Mucosa of descending colon (tissue), 3 donors: ENCODE measurements at regions not wholly inside any gene's neighbourhood (a gene's known extent, or its start where the extent isn't known, plus 50 kb on each side); places are given as distances from the start of the nearest gene placed in this dataset.

Experiments
- ATAC-seq: fragments of 200-7000 bp; cut with Tn5 transposase; one replicate; pipeline ENCODE4 v1.9.1; 2020; ENCODE audit warnings: mild to moderate bottlenecking, moderate library complexity
- DNase-seq, 3 donors: peaks; one replicate each; pipeline ENCODE4 v3.0.0-alpha.2; 2020
- H3K36me3 ChIP-seq: fragments of 200-600 bp; one replicate; pipeline ENCODE4 v1.8.0; 2021; ENCODE audit warnings: low read depth, mild to moderate bottlenecking
- H3K4me1 ChIP-seq: fragments of 200-600 bp; one replicate; pipeline ENCODE4 v1.8.0; 2021; ENCODE audit warnings: low read depth, mild to moderate bottlenecking
- H3K4me3 ChIP-seq: fragments of 200-600 bp; one replicate; pipeline ENCODE4 v1.8.0; 2021; ENCODE audit warnings: mild to moderate bottlenecking
- H3K9me3 ChIP-seq: fragments of 200-600 bp; one replicate; pipeline ENCODE4 v1.8.0; 2021; ENCODE audit warnings: mild to moderate bottlenecking
- CTCF ChIP-seq: fragments of 200-600 bp; IDR thresholded peaks from one replicate; pipeline ENCODE4 v1.8.0; 2022; ENCODE audit warnings: antibody characterized with exemption, mild to moderate bottlenecking
- intact Hi-C, 2 donors: fragments of 100-400 bp; cut with DNase I in 1 of 2; cut with micrococcal nuclease in 1 of 2; formaldehyde crosslinking; loops; one replicate each; pipeline versions ENCODE4 v1.11.0 to v1.11.1; 2022; cut with DNase I, micrococcal nuclease
- donor health status: DM: no; HTN: no; CAD: no; lungs with moderate emphysema.
- donor health status: DM: no; HTN: no; CAD: no.
- donor health status: DM: no; HTN: yes; CAD: no.

- Histone ChIP-seq H3K9me3 (no peaks in the 10 kb centered on the region), H3K4me3 (no peak overlapping the region), H3K4me1 (no peaks in the 10 kb centered on the region), H3K36me3 (no peaks in the 10 kb centered on the region)
- intact Hi-C loops, result no loop called here
- TF ChIP-seq CTCF, result no peak
- no peak for ATAC-seq
- DNase-seq, result no peak
These were observed 2017.8 kb downstream of the C4orf33 start for GRCh38 chr4:131113704-131114103.

- H3K4me3 ChIP-seq, result no peak overlapping the region
- no peak for TF ChIP-seq CTCF
- no peak for ATAC-seq
- intact Hi-C loops, result no loop called here
- H3K9me3 ChIP-seq, result no peaks in the 10 kb centered on the region
- H3K4me1 ChIP-seq, result no peaks in the 10 kb centered on the region
- no peaks in the 10 kb centered on the region for H3K36me3 ChIP-seq
- DNase-seq, result no peak
These were observed 2023.7 kb downstream of the C4orf33 start for GRCh38 chr4:131119661-131120060.

- intact Hi-C loops, result no loop called here
- H3K4me3 ChIP-seq, result no peak overlapping the region
- no peak for ATAC-seq
- no peak for TF ChIP-seq CTCF
- no peaks in the 10 kb centered on the region for H3K36me3 ChIP-seq
- no peaks in the 10 kb centered on the region for H3K9me3 ChIP-seq
- no peaks in the 10 kb centered on the region for H3K4me1 ChIP-seq
- DNase-seq, result no peak
These were observed 2011.9 kb upstream of the PCDH10 start for GRCh38 chr4:131137196-131137595.

- ATAC-seq (no peak), DNase-seq (no peak)
- intact Hi-C loops, result no loop called here
- no peaks in the 10 kb centered on the region for H3K9me3 ChIP-seq
- no peak overlapping the region for H3K4me3 ChIP-seq
- no peak for TF ChIP-seq CTCF
- H3K36me3 ChIP-seq, result no peaks in the 10 kb centered on the region
- H3K4me1 ChIP-seq, result no peaks in the 10 kb centered on the region
These were observed 1989.8 kb upstream of the PCDH10 start for GRCh38 chr4:131159261-131159660.

- DNase-seq (no peak), ATAC-seq (no peak)
- Histone ChIP-seq H3K4me3 (no peak overlapping the region), H3K4me1 (no peaks in the 10 kb centered on the region), H3K36me3 (no peaks in the 10 kb centered on the region), H3K9me3 (peaks cover 13% of the 10 kb centered on the region)
- intact Hi-C loops, result no loop called here
- TF ChIP-seq CTCF, result no peak
These were observed 1956.8 kb upstream of the PCDH10 start for GRCh38 chr4:131192318-131192717.

GRCh38 chr4:131207589-131207988 lies 1941.5 kb upstream of the PCDH10 start:
- H3K36me3 ChIP-seq, result no peaks in the 10 kb centered on the region
- no peak for ATAC-seq
- DNase-seq, result no peak
- no peaks in the 10 kb centered on the region for H3K4me1 ChIP-seq
- peaks cover 3% of the 10 kb centered on the region for H3K9me3 ChIP-seq
- no peak overlapping the region for H3K4me3 ChIP-seq
- intact Hi-C loops, result no loop called here
- no peak for TF ChIP-seq CTCF
